Neuronal stem cell (in vitro differentiated cells): ENCODE measurements at regions not wholly inside any gene's neighbourhood (a gene's known extent, or its start where the extent isn't known, plus 50 kb on each side); places are given as distances from the start of the nearest gene placed in this dataset.

ENCODE experiments used
- DNase-seq: peaks from one replicate; pipeline ENCODE4 v3.0.0-alpha.2; 2013; ENCODE audit warnings: low spot score
- H2AFZ ChIP-seq: one replicate; pipeline ENCODE4 v1.6.1; 2013; ENCODE audit warnings: mild to moderate bottlenecking, low read length, inconsistent platforms
- H2AK5ac ChIP-seq: 2 replicates; pipeline ENCODE4 v1.6.1; 2013; ENCODE audit warnings: low read depth, mild to moderate bottlenecking, inconsistent platforms, low read length, moderate library complexity, mixed read lengths
- H2BK120ac ChIP-seq: 2 replicates; pipeline ENCODE4 v1.6.1; 2013; ENCODE audit warnings: low read depth, mild to moderate bottlenecking, inconsistent platforms, low read length, moderate library complexity, mixed read lengths
- H2BK12ac ChIP-seq: one replicate; pipeline ENCODE4 v1.6.1; 2013; ENCODE audit warnings: low read length, inconsistent platforms
- H2BK15ac ChIP-seq: 2 replicates; pipeline ENCODE4 v1.6.1; 2013; ENCODE audit warnings: mild to moderate bottlenecking, low read length, inconsistent platforms, mixed read lengths
- H2BK5ac ChIP-seq: one replicate; pipeline ENCODE4 v1.6.1; 2013; ENCODE audit warnings: inconsistent platforms, mild to moderate bottlenecking, low read length, moderate library complexity
- H3K14ac ChIP-seq: one replicate; pipeline ENCODE4 v1.6.1; 2013; ENCODE audit warnings: low read length, inconsistent platforms
- H3K18ac ChIP-seq: 2 replicates; pipeline ENCODE4 v1.6.1; 2013; ENCODE audit warnings: low read length, inconsistent platforms
- H3K23ac ChIP-seq: 2 replicates; pipeline ENCODE4 v1.6.1; 2013; ENCODE audit warnings: low read depth, mild to moderate bottlenecking, mixed read lengths, low read length, inconsistent platforms; ENCODE audit not compliant: poor library complexity
- H3K27ac ChIP-seq: replicated peaks from 3 replicates; pipeline ENCODE4 v1.5.1; 2013; ENCODE audit warnings: low read length, inconsistent platforms
- H3K27me3 ChIP-seq, 3 experiments: 2 replicates each; pipeline ENCODE4 v1.6.1; 2013; ENCODE audit warnings: low read length in 3 of 3, mild to moderate bottlenecking in 2 of 3, inconsistent platforms in 1 of 3, low read depth in 1 of 3, mixed read lengths in 1 of 3, moderate library complexity in 1 of 3; ENCODE audit not compliant: control insufficient read depth in 3 of 3, insufficient read depth in 3 of 3
- H3K36me3 ChIP-seq, 2 donors: replicated peaks in 1 of 2; 2 replicates each; pipeline ENCODE4 v1.6.1; 2013; ENCODE audit warnings: low read length in 2 of 2; ENCODE audit not compliant: control insufficient read depth in 2 of 2, insufficient read depth in 2 of 2
- H3K4ac ChIP-seq: 2 replicates; pipeline ENCODE4 v1.6.1; 2013; ENCODE audit warnings: inconsistent platforms, mild to moderate bottlenecking, low read length, moderate library complexity
- H3K4me1 ChIP-seq, 2 donors: 1 replicate in 1 of 2; 2 replicates in 1 of 2; pipeline ENCODE4 v1.6.1; 2013; ENCODE audit warnings: low read length in 2 of 2, low read depth in 1 of 2; ENCODE audit not compliant: control insufficient read depth in 2 of 2, insufficient read depth in 1 of 2
- H3K4me2 ChIP-seq: one replicate; pipeline ENCODE4 v1.6.1; 2013; ENCODE audit warnings: mild to moderate bottlenecking, low read length, inconsistent platforms; ENCODE audit not compliant: insufficient read depth, poor library complexity, severe bottlenecking
- H3K4me3 ChIP-seq, 2 donors: 2 replicates each; pipeline ENCODE4 v1.5.1; 2013; ENCODE audit warnings: low read length in 2 of 2, mild to moderate bottlenecking in 2 of 2, inconsistent platforms in 1 of 2, moderate library complexity in 1 of 2
- H3K79me1 ChIP-seq: one replicate; pipeline ENCODE4 v1.6.1; 2013; ENCODE audit warnings: low read depth, mild to moderate bottlenecking, inconsistent platforms, low read length, moderate library complexity
- H3K9ac ChIP-seq: one replicate; pipeline ENCODE4 v1.6.1; 2013; ENCODE audit warnings: mild to moderate bottlenecking, low read depth, low read length, inconsistent platforms; ENCODE audit not compliant: poor library complexity
- H3K9me3 ChIP-seq, 2 donors: replicated peaks in 1 of 2; 2 replicates each; pipeline versions ENCODE3 to v1.6.1; 2013; ENCODE audit warnings: low read length in 2 of 2, mild to moderate bottlenecking in 2 of 2, inconsistent platforms in 1 of 2, low read depth in 1 of 2, mixed read lengths in 1 of 2, moderate library complexity in 1 of 2; ENCODE audit not compliant: control insufficient read depth in 2 of 2, insufficient read depth in 1 of 2
- H4K8ac ChIP-seq: one replicate; pipeline ENCODE4 v1.6.1; 2013; ENCODE audit warnings: low read depth, mild to moderate bottlenecking, inconsistent platforms, low read length, moderate library complexity
- H4K91ac ChIP-seq: one replicate; pipeline ENCODE4 v1.6.1; 2013; ENCODE audit warnings: low read length, low read depth, mild to moderate bottlenecking, inconsistent platforms; ENCODE audit not compliant: poor library complexity
- WGBS, 2 donors: extraction: QIAGEN DNeasy Blood & Tissue Kit; methylation state at CpG; one replicate each; pipeline ENCODE4 v1.1.7; 2013; ENCODE audit warnings: missing lambda C conversion rate in 2 of 2, mixed read lengths in 1 of 2; ENCODE audit not compliant: insufficient read length in 2 of 2, insufficient replicate concordance in 1 of 2; ENCODE audit errors: extremely low coverage in 2 of 2; 5-methylcytosine and 5-hydroxymethylcytosine counted together

DNA sequence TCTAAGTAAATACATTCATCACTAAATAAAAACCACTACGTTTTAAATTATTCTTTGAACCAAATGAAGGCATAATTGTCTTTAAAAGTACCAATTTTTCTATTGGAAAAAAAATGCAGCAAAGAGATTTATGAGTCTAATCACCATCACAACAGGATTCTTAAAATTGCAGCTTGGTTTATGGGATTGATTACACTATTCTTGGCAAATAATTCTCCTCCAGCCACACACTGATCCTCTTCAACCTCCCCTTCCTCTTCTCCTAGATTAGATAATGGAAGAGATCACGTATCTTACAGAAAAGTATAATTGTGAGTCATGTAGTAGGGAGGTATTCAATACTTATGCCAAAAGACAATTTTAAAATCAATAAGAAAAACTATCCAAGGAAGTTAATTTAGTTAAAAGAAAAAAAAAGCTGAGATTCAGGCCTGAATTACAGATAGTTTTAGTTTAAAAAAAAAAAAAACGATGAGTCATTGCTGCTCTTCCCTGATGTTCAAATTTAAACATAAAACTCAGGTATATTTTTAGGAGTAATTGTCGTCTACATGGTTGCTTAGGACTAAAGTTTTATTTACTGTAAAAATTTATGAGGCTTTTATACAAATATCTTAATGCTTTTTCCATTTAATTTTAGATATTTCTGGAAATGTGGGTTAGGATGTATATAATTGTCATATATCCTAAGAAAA is 133.7 kb upstream of the CDK1 start:
- no peaks in the 10 kb centered on the region for H3K9me3 ChIP-seq
- no peak overlapping the region for H3K9ac ChIP-seq
- H2BK12ac ChIP-seq = no peak overlapping the region
- no peak overlapping the region for H2AK5ac ChIP-seq
- H2BK120ac ChIP-seq = no peak overlapping the region
- H3K4me1 ChIP-seq = no peaks in the 10 kb centered on the region
- no peak overlapping the region for H2BK15ac ChIP-seq
- WGBS, 2 donors = no CpG with 5 or more reads among the region's 4 CpGs
- no peak overlapping the region for H3K4me3 ChIP-seq
- no peak for DNase-seq
- no peak overlapping the region for H2BK5ac ChIP-seq
- H2AFZ ChIP-seq = no peak overlapping the region
- H3K4ac ChIP-seq = no peak overlapping the region
- no peak overlapping the region for H3K23ac ChIP-seq
- no peaks in the 10 kb centered on the region for H3K36me3 ChIP-seq
- no peak overlapping the region for H4K8ac ChIP-seq
- H3K4me2 ChIP-seq = no peak overlapping the region
- H3K79me1 ChIP-seq = no peaks in the 10 kb centered on the region
- no peak overlapping the region for H3K14ac ChIP-seq
- no peak overlapping the region for H3K27ac ChIP-seq
- H4K91ac ChIP-seq = no peak overlapping the region
- H3K27me3 ChIP-seq = no peaks in the 10 kb centered on the region
- H3K18ac ChIP-seq = no peak overlapping the region

DNA sequence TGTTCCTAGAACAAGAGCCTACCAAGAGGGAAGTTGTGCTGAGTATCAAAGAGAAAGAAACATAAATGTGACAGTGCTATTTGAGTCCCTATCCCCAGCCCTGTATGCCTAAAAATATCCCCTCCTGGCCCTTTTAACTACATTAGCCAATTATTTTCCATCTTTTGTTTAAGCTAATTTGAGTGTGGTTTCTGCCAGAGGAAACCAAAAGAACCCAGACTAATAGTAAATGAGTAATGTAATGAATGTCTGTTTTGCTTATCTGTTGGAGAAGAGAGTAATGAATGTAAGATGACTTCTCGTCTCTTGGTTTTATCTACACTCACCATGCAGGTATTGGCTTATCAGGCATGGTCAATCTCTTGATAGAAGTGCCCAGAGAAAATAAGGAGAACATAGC is 134.4 kb upstream of the CDK1 start:
- no peak overlapping the region for H2BK5ac ChIP-seq
- H3K27ac ChIP-seq = no peak overlapping the region
- no peak overlapping the region for H2AFZ ChIP-seq
- H2BK15ac ChIP-seq = no peak overlapping the region
- no peaks in the 10 kb centered on the region for H3K36me3 ChIP-seq
- H4K8ac ChIP-seq = no peak overlapping the region
- no peak overlapping the region for H3K4me3 ChIP-seq
- H3K14ac ChIP-seq = no peak overlapping the region
- no peak overlapping the region for H3K9ac ChIP-seq
- H3K23ac ChIP-seq = no peak overlapping the region
- H4K91ac ChIP-seq = no peak overlapping the region
- no peaks in the 10 kb centered on the region for H3K9me3 ChIP-seq
- no peak overlapping the region for H2AK5ac ChIP-seq
- no peak overlapping the region for H3K4me2 ChIP-seq
- no peak overlapping the region for H2BK120ac ChIP-seq
- no peaks in the 10 kb centered on the region for H3K79me1 ChIP-seq
- WGBS, 2 donors = no CpG with 5 or more reads among the region's 1 CpG
- no peak for DNase-seq
- no peak overlapping the region for H2BK12ac ChIP-seq
- no peak overlapping the region for H3K18ac ChIP-seq
- no peaks in the 10 kb centered on the region for H3K27me3 ChIP-seq
- no peaks in the 10 kb centered on the region for H3K4me1 ChIP-seq
- no peak overlapping the region for H3K4ac ChIP-seq

DNA sequence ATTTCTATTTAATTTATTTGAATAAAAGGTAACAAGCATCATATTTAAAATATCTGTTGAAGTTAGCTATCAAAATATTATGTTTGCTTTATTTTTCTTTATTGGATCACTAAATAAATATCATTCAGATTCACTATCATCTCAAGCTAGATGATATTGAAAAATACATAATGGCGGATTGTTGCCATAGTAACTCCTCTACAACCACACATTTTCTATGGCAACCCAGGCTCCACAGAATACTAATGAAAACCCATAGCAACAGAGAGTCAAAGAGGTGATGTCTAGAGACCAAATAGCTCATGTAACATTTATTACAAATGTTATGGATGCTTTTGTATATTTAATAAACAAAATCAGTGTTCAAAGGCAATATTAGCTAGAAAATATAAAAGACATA is 148.9 kb upstream of the CDK1 start:
- H3K27ac ChIP-seq = no peak overlapping the region
- H2AK5ac ChIP-seq = no peak overlapping the region
- H2BK5ac ChIP-seq = no peak overlapping the region
- peaks cover 0 to 19% of the 10 kb centered on the region in 2 donors for H3K4me1 ChIP-seq
- H3K23ac ChIP-seq = no peak overlapping the region
- H2BK120ac ChIP-seq = no peak overlapping the region
- no peak overlapping the region for H3K18ac ChIP-seq
- H2BK12ac ChIP-seq = no peak overlapping the region
- no peak overlapping the region for H3K4me2 ChIP-seq
- no peak overlapping the region for H2BK15ac ChIP-seq
- no peak overlapping the region for H4K91ac ChIP-seq
- H2AFZ ChIP-seq = peak overlapping the region; percentile 66
- no peaks in the 10 kb centered on the region for H3K9me3 ChIP-seq
- no peaks in the 10 kb centered on the region for H3K79me1 ChIP-seq
- no peak for DNase-seq
- H3K9ac ChIP-seq = no peak overlapping the region
- no peaks in the 10 kb centered on the region for H3K27me3 ChIP-seq
- no peak overlapping the region for H4K8ac ChIP-seq
- H3K14ac ChIP-seq = no peak overlapping the region
- H3K36me3 ChIP-seq = no peaks in the 10 kb centered on the region
- WGBS, 2 donors = no CpG with 5 or more reads among the region's 1 CpG
- H3K4ac ChIP-seq = no peak overlapping the region
- H3K4me3 ChIP-seq = no peak overlapping the region

GRCh38 chr10:60627778-60628748 is 150.2 kb upstream of the CDK1 start:
- Histone ChIP-seq H3K4me1 (peaks cover 0 to 19% of the 10 kb centered on the region in 2 donors), H3K79me1 (no peaks in the 10 kb centered on the region), H4K91ac (no peak overlapping the region), H2AK5ac (no peak overlapping the region), H2BK5ac (no peak overlapping the region), H3K9ac (no peak overlapping the region), H2AFZ (peak overlapping the region; percentile 38), H3K23ac (no peak overlapping the region), H3K14ac (no peak overlapping the region), H3K4ac (no peak overlapping the region), H3K27ac (no peak overlapping the region), H3K4me2 (no peak overlapping the region), H3K27me3 (no peaks in the 10 kb centered on the region), H4K8ac (no peak overlapping the region), H3K36me3 (no peaks in the 10 kb centered on the region), H2BK15ac (no peak overlapping the region), H3K4me3 (no peak overlapping the region), H2BK12ac (no peak overlapping the region), H3K9me3 (no peaks in the 10 kb centered on the region), H2BK120ac (no peak overlapping the region), H3K18ac (no peak overlapping the region)
- WGBS, 2 donors = 100% methylated on average over 1 of the region's 6 CpGs
- no peak for DNase-seq
